ENCODE measurements at regions not wholly inside any gene's neighbourhood (a gene's known extent, or its start where the extent isn't known, plus 50 kb on each side); places are given as distances from the start of the nearest gene placed in this dataset.

DNA sequence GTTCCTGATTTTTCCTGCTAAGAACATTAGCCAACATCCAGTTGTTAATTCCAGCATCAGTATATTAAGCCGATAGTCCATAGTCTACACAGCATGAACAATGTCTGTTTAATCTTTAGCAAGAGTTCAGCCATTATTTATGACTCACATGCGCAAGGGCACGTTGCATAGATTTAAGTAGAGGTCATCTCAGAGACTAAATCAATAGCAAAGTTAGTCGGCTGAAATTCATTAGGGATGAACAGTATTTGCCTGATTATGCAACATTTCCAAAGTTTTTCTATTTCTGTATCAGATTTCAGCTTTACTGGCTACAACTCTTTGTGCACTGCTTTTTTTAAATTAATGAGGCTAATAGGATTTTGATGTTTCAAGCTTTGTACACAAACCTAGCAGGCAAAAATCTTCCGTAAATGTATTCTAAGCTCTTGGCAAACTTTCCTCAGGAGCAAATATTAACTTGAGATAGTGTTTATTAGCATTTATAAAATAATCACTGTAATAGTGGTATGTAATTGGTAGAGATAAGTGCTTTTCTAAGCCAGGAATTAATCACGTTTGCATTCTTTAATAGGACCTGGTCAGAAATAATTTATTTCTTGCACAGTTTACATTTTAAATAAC lies 578.7 kb upstream of the ID2 start:
- Histone ChIP-seq H3K4me2 (no peak overlapping the region), H3K79me2 (ENCODE audit: low read depth) (no peaks in the 10 kb centered on the region), H3K27me3 (no peaks in the 10 kb centered on the region), H3K4me1 (no peaks in the 10 kb centered on the region), H3K9ac (no peak overlapping the region), H3F3A (ENCODE audit: low read depth) (no peaks in the 10 kb centered on the region), H4K20me1 (ENCODE audit: low read depth) (no peaks in the 10 kb centered on the region), H3K9me3 (ENCODE audit: low read depth) (no peaks in the 10 kb centered on the region), H3K4me3 (no peak overlapping the region), H3K27ac (no peak overlapping the region), H2AFZ (replicated peaks) (no peak overlapping the region), H3K36me3 (no peaks in the 10 kb centered on the region)
- Mint-ChIP-seq H3K4me1 (peaks cover 6% of the 10 kb centered on the region), H3K9me3 (no peaks in the 10 kb centered on the region), H3K27me3 (ENCODE audit: insufficient read depth, low read depth) (peaks cover 8% of the 10 kb centered on the region), H3K4me3 (no peak overlapping the region), H3K36me3 (no peaks in the 10 kb centered on the region), H3K27ac (no peak overlapping the region)
- DNase-seq (ENCODE audit: low spot score) = no peak
- no peak for TF ChIP-seq EZH2 (IDR thresholded peaks at IDR 0.05)
- TF ChIP-seq, protein P1, sequence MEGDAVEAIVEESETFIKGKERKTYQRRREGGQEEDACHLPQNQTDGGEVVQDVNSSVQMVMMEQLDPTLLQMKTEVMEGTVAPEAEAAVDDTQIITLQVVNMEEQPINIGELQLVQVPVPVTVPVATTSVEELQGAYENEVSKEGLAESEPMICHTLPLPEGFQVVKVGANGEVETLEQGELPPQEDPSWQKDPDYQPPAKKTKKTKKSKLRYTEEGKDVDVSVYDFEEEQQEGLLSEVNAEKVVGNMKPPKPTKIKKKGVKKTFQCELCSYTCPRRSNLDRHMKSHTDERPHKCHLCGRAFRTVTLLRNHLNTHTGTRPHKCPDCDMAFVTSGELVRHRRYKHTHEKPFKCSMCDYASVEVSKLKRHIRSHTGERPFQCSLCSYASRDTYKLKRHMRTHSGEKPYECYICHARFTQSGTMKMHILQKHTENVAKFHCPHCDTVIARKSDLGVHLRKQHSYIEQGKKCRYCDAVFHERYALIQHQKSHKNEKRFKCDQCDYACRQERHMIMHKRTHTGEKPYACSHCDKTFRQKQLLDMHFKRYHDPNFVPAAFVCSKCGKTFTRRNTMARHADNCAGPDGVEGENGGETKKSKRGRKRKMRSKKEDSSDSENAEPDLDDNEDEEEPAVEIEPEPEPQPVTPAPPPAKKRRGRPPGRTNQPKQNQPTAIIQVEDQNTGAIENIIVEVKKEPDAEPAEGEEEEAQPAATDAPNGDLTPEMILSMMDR (IDR thresholded peaks at IDR 0.05) = no peak
- no peak for TF ChIP-seq EZH2phosphoT487 (IDR thresholded peaks at IDR 0.05)

DNA sequence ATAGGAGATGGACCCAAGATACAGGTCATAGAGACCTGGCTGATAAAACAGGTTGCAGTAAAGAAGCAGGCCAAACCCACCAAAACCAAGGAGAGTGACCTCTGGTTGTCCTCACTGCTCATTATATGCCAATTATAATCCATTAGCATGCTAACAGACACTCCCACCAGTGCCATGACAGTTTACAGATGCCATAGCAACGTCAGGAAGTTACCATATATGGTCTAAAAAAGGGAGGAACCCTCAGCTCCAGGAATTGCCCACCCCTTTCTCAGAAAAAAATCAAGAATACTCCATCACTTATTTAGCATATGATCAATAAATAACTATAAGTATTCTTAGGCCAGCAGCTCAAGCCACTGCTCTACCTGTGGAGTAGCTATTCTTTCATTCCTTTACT lies 574.7 kb upstream of the ID2 start:
- Histone ChIP-seq H3F3A (ENCODE audit: low read depth) (no peaks in the 10 kb centered on the region), H3K9ac (no peak overlapping the region), H3K4me3 (no peak overlapping the region), H3K27ac (no peak overlapping the region), H3K9me3 (ENCODE audit: low read depth) (no peaks in the 10 kb centered on the region), H2AFZ (replicated peaks) (no peak overlapping the region), H3K4me2 (no peak overlapping the region), H4K20me1 (ENCODE audit: low read depth) (no peaks in the 10 kb centered on the region), H3K27me3 (no peaks in the 10 kb centered on the region), H3K79me2 (ENCODE audit: low read depth) (no peaks in the 10 kb centered on the region), H3K4me1 (no peaks in the 10 kb centered on the region), H3K36me3 (no peaks in the 10 kb centered on the region)
- no peaks in the 10 kb centered on the region for H3K36me3 Mint-ChIP-seq
- TF ChIP-seq EZH2phosphoT487 (IDR thresholded peaks at IDR 0.05) (no peak), EZH2 (IDR thresholded peaks at IDR 0.05) (no peak)
- TF ChIP-seq, protein P1 (IDR thresholded peaks at IDR 0.05) = no peak
- H3K4me1 Mint-ChIP-seq = peaks cover 6% of the 10 kb centered on the region
- peaks cover 8% of the 10 kb centered on the region for H3K27me3 Mint-ChIP-seq (ENCODE audit: insufficient read depth, low read depth)
- H3K27ac Mint-ChIP-seq = no peak overlapping the region
- DNase-seq (ENCODE audit: low spot score) = no peak
- H3K4me3 Mint-ChIP-seq = no peak overlapping the region
- peaks cover 7% of the 10 kb centered on the region for H3K9me3 Mint-ChIP-seq

DNA sequence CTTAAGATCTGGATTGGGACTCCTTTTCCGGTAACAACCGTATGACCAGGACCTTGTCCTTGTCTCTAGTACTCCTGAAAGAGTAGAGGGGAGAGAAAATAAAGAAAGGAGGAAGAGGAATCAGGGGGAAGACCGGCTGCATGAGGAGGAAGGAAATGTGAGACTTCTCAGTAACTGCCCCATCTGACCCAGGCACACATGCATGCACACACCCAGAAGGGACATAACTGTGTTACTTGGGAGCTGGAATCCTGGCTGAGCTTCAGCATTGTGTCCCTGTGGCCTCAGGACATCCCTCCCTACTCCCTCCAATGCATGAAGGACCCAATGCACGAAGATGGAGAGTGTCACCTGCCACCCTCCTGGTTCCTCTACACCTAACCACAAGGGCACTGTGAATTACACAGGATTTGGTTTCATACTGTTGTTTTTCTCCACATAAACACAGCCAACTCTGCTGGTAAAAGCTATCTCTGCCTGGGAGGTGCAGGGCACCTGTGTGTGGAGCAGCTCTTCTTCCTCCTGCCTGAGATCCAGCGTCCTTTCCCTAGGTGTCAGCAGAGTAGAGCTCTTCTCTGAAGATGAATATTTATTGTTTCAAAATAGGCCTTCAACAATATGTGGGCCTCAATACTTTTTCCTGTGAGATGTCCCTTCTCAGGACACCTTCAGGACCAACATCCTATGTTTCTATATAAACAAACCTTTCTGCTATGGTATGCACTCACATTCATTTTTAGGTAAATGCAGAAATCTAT lies 574.1 kb upstream of the ID2 start:
- H3K9ac ChIP-seq = no peak overlapping the region
- H4K20me1 ChIP-seq (ENCODE audit: low read depth) = no peaks in the 10 kb centered on the region
- DNase-seq (ENCODE audit: low spot score) = no peak
- H3K4me2 ChIP-seq = no peak overlapping the region
- H3K4me3 ChIP-seq = no peak overlapping the region
- H3K9me3 ChIP-seq (ENCODE audit: low read depth) = no peaks in the 10 kb centered on the region
- H3K79me2 ChIP-seq (ENCODE audit: low read depth) = no peaks in the 10 kb centered on the region
- no peak for TF ChIP-seq EZH2phosphoT487 (IDR thresholded peaks at IDR 0.05)
- TF ChIP-seq EZH2 (IDR thresholded peaks at IDR 0.05) = no peak
- TF ChIP-seq, protein P1 (IDR thresholded peaks at IDR 0.05) = no peak
- Mint-ChIP-seq H3K4me1 (peaks cover 6% of the 10 kb centered on the region), H3K27ac (no peak overlapping the region), H3K36me3 (no peaks in the 10 kb centered on the region), H3K27me3 (ENCODE audit: insufficient read depth, low read depth) (peaks cover 8% of the 10 kb centered on the region), H3K9me3 (peaks cover 7% of the 10 kb centered on the region), H3K4me3 (no peak overlapping the region)
- no peaks in the 10 kb centered on the region for H3K27me3 ChIP-seq
- no peak overlapping the region for H2AFZ ChIP-seq (replicated peaks)
- no peaks in the 10 kb centered on the region for H3K4me1 ChIP-seq
- no peaks in the 10 kb centered on the region for H3F3A ChIP-seq (ENCODE audit: low read depth)
- no peak overlapping the region for H3K27ac ChIP-seq
- no peaks in the 10 kb centered on the region for H3K36me3 ChIP-seq
